Esophagus squamous epithelium (tissue), 5 donors: ENCODE measurements at regions not wholly inside any gene's neighbourhood (a gene's known extent, or its start where the extent isn't known, plus 50 kb on each side); places are given as distances from the start of the nearest gene placed in this dataset.
"Not testable (repeated sequence)": the region's sequence is repeated elsewhere in the genome, so short reads cannot be mapped to it uniquely, and the experiment has no call there.

ENCODE experiments used
- DNase-seq: peaks from one replicate; lab custom pipeline; 2025; lab: John Stamatoyannopoulos, UW
- H3K27ac ChIP-seq, 4 donors: fragments of 200-600 bp; sonication (generic); one replicate each; pipeline ENCODE4 v1.5.1; 2016 to 2019; ENCODE audit warnings: mild to moderate bottlenecking in 1 of 4
- H3K27me3 ChIP-seq, 4 donors: fragments of 200-600 bp; sonication (generic); 1 replicate in 3 of 4; 2 replicates in 1 of 4; pipeline versions ENCODE4 v1.5.1 to v1.6.0; 2017 to 2021; ENCODE audit warnings: antibody characterized with exemption in 1 of 4
- H3K36me3 ChIP-seq, 3 donors: fragments of 200-600 bp; sonication (generic); one replicate each; pipeline ENCODE4 v1.5.1; 2016 to 2019
- H3K4me1 ChIP-seq, 3 donors: fragments of 200-600 bp; sonication (generic); one replicate each; pipeline ENCODE4 v1.5.1; 2017 to 2019
- H3K4me3 ChIP-seq, 4 donors: fragments of 200-600 bp; sonication (generic); 1 replicate in 3 of 4; 2 replicates in 1 of 4; pipeline ENCODE4 v1.5.1; 2016 to 2019; ENCODE audit warnings: mild to moderate bottlenecking in 2 of 4, moderate library complexity in 1 of 4
- H3K9me3 ChIP-seq, 3 donors: fragments of 200-600 bp; sonication (generic); one replicate each; pipeline ENCODE4 v1.5.1; 2016 to 2019
- POLR2A ChIP-seq, 4 donors: fragments of 450-650 bp; IDR thresholded peaks; one replicate each; pipeline ENCODE4 v1.6.1; 2017; ENCODE audit warnings: antibody characterized with exemption in 4 of 4, mild to moderate bottlenecking in 4 of 4, moderate library complexity in 3 of 4
- WGBS, 2 donors: methylation state at CpG; one replicate each; pipeline ENCODE4 v1.1.5; 2018; 5-methylcytosine and 5-hydroxymethylcytosine counted together
- intact Hi-C: fragments of 100-400 bp; cut with DNase I; formaldehyde crosslinking; loops from one replicate; pipeline ENCODE4 v1.15.0; 2022
- TF ChIP-seq, protein P1 (sequence below), 6 experiments: fragments of 450-650 bp in 4 of 6; fragments of 200-600 bp in 2 of 6; sonication (generic) in 2 of 6; IDR thresholded peaks; one replicate each; pipeline ENCODE4 v1.5.1; 2016 to 2019; ENCODE audit warnings: antibody characterized with exemption in 6 of 6, mild to moderate bottlenecking in 4 of 6, moderate library complexity in 4 of 6
- donor health status: DM: yes; HTN: yes; CAD: no.

DNA sequence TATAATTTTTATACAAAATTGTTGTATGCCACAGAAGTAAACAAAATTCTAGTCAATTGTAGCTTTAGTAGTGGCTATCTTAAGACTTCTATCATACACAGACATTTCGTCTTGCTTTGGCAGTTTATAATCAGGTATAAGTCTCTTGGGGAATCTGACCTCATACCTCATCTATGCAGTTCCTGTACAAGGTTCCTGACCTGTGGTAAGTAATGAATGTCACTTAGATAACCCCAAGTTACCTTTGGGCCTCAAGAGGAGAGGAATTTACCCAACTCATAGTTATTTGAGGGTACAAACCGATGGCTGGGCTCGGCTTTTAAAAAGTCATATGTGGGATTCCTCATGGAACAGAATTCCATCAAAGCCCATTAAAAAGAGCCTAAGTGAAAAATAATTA is 58.8 kb upstream of the UNC93A start:
- WGBS, 2 donors = 57 to 67% methylated on average over 3 of the region's 3 CpGs
- no peak for TF ChIP-seq POLR2A (IDR thresholded peaks at IDR 0.05)
- intact Hi-C loops = no loop called here

DNA sequence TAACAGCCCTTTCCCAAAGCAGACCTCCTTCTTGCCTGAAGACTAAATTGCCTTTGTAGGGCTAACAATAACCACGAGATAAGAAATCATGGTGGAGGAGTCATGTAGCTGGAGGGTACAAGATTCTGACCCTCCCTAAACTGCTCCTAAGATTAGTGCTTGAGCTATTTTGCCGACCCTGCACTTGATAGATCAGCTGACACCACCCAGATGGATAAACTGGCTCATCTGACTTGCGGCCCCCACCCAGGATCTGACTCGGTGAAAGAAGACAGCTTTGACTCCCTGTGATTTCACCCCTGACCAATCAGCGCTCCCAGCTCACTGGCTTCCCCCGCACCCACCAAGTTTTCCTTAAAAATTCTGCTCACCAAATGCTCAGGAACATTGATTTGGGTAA is 57.6 kb upstream of the UNC93A start:
- Histone ChIP-seq H3K4me3 (no peak overlapping the region), H3K27me3 (peaks cover 0 to 35% (median 0%) of the 10 kb centered on the region in 4 donors), H3K36me3 (no peaks in the 10 kb centered on the region), H3K9me3 (no peaks in the 10 kb centered on the region), H3K4me1 (no peaks in the 10 kb centered on the region), H3K27ac (no peak overlapping the region)
- 32 to 48% methylated on average over 6 of the region's 6 CpGs for WGBS, 2 donors
- TF ChIP-seq POLR2A (IDR thresholded peaks at IDR 0.05) = no peak
- TF ChIP-seq, protein P1, sequence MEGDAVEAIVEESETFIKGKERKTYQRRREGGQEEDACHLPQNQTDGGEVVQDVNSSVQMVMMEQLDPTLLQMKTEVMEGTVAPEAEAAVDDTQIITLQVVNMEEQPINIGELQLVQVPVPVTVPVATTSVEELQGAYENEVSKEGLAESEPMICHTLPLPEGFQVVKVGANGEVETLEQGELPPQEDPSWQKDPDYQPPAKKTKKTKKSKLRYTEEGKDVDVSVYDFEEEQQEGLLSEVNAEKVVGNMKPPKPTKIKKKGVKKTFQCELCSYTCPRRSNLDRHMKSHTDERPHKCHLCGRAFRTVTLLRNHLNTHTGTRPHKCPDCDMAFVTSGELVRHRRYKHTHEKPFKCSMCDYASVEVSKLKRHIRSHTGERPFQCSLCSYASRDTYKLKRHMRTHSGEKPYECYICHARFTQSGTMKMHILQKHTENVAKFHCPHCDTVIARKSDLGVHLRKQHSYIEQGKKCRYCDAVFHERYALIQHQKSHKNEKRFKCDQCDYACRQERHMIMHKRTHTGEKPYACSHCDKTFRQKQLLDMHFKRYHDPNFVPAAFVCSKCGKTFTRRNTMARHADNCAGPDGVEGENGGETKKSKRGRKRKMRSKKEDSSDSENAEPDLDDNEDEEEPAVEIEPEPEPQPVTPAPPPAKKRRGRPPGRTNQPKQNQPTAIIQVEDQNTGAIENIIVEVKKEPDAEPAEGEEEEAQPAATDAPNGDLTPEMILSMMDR (IDR thresholded peaks at IDR 0.05) = no peak
- intact Hi-C loops = no loop called here
- DNase-seq = no peak

More for the DNA sequence above, 58.8 kb upstream of the UNC93A start:
- Histone ChIP-seq H3K27me3 (peaks cover 0 to 45% (median 0%) of the 10 kb centered on the region in 4 donors), H3K4me3 (no peak overlapping the region), H3K4me1 (no peaks in the 10 kb centered on the region), H3K27ac (no peak overlapping the region), H3K9me3 (no peaks in the 10 kb centered on the region), H3K36me3 (no peaks in the 10 kb centered on the region)
- no peak for DNase-seq

DNA sequence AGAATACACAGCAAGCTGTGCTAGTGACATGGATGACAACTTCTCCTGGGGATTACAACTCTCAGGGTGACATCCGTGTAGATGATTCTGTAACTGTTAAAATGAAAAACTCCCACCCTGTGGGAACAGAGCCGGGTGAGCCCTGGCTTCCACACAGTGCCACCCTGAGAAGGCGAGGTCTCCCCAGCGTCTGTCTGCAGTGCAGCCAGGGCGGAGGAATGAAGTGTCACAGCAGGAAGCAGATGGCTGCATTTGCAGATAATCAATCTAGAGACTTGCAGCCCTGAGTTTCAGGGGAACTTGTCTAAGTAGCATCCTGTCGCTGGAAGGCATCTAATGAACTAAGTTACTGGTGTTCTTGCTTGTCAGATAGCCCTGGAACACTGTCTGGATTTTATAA is 56.5 kb upstream of the UNC93A start:
- H3K4me3 ChIP-seq, H3K4me1 ChIP-seq, H3K36me3 ChIP-seq, DNase-seq, intact Hi-C loops, H3K27ac ChIP-seq, H3K9me3 ChIP-seq: not testable (repeated sequence)
- H3K27me3 ChIP-seq = peaks cover 0 to 32% (median 0%) of the 10 kb centered on the region in 4 donors
- 30 to 40% methylated on average over 3 of the region's 6 CpGs for WGBS, 2 donors

DNA sequence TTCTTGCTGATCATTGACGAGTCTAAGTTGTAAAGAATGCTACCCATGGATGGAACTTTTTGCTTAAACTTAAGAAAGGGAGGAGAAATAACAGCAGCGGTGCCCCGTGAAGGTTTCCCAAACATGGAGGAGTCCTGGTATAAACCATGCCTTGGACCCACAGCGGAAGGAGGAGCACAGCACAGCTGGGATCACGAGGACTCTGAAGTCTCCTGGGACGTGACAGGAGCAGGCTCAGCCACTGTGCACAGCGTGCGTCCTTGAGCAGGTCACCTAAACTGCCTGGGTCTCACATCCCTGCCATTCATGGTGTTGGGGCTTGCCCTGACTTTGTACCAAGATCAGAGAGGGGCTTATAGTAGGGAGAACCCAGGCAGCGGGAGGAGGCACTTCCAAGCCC is 56.1 kb upstream of the UNC93A start:
- TF ChIP-seq, protein P1 (IDR thresholded peaks at IDR 0.05) = no peak
- TF ChIP-seq POLR2A (IDR thresholded peaks at IDR 0.05) = no peak
- WGBS, 2 donors = 62 to 71% methylated on average over 6 to 8 of the region's 9 CpGs
- H3K4me1 ChIP-seq = no peaks in the 10 kb centered on the region

DNA sequence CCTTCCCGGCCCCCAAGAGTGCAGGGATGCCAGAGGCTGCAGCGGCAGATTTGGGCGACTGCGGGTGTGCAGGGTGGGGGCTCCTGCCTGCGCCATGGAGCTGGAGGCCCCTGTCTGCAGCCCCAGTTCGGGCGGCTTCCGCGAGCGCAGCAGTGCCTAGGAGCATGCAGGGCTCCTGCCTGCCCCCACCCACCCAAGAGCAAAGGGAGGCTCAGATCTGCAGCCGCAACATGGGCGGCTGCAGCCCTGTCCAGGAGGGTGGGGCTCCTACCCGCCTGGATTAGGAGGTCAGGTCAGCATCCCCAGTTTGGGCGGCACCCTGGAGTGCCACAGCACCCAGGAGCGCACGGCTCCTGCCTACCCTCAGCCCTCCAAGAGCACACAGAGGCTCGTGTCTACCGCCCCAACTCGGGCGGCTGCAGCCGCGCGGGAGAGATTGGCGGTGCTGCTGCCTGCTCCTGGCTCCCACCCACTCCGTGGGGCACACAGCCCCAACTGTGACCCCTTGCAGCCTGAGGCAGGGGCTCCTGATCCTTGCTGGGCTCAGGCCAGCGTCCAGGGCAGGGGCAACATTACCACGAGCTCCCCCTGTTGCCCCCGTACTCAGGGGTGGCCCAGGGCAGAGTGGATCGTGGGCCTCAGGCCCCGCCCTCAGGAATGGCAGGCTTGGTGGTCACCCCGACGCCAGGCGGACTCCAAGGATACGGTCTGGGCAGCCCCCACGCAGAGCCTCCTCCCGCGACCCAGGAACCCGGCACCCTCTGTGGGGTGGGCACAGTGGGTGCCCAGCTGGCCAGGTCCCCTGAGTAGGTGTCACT is 55.5 kb upstream of the UNC93A start:
- WGBS, 2 donors = 90% methylated on average over 14 of the region's 38 CpGs; no CpG with 5 or more reads in 1 of the 2 donors
- H3K36me3 ChIP-seq = no peaks in the 10 kb centered on the region
- no peak for DNase-seq
- peaks cover 0 to 25% (median 0%) of the 10 kb centered on the region in 4 donors for H3K27me3 ChIP-seq
- no peaks in the 10 kb centered on the region for H3K4me1 ChIP-seq
- intact Hi-C loops = no loop called here
- no peak overlapping the region for H3K27ac ChIP-seq
- H3K4me3 ChIP-seq = no peak overlapping the region
- H3K9me3 ChIP-seq = no peaks in the 10 kb centered on the region
- TF ChIP-seq, protein P1 (IDR thresholded peaks at IDR 0.05) = no peak
- TF ChIP-seq POLR2A (IDR thresholded peaks at IDR 0.05) = no peak

More for the DNA sequence above, 56.1 kb upstream of the UNC93A start:
- H3K27me3 ChIP-seq = peaks cover 0 to 29% (median 0%) of the 10 kb centered on the region in 4 donors
- intact Hi-C loops = no loop called here
- DNase-seq = no peak
- no peaks in the 10 kb centered on the region for H3K9me3 ChIP-seq
- no peak overlapping the region for H3K4me3 ChIP-seq
- H3K27ac ChIP-seq = no peak overlapping the region
- no peaks in the 10 kb centered on the region for H3K36me3 ChIP-seq

DNA sequence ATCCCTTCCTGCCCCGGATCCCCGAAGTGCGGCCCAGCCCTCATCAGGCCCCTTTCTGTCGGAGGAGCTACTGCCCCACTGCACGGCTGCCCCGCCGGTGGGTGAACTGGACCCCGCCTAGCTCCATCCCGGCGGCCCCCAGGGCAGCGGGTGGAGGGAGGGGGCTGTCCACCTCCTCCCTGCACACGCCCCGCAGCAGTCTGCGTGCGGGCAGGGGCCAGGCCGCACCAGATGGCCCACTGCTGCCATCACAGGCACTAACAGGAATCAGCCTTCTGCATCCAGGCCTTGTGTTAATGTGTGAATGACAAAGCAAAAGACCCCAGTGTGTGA is 54.9 kb upstream of the UNC93A start:
- Histone ChIP-seq H3K4me3 (no peak overlapping the region), H3K9me3 (no peaks in the 10 kb centered on the region), H3K4me1 (no peaks in the 10 kb centered on the region), H3K36me3 (no peaks in the 10 kb centered on the region), H3K27ac (no peak overlapping the region), H3K27me3 (peaks cover 0 to 30% (median 0%) of the 10 kb centered on the region in 4 donors)
- WGBS, 2 donors = 87% methylated on average over 6 of the region's 16 CpGs; no CpG with 5 or more reads in 1 of the 2 donors
- no peak for TF ChIP-seq POLR2A (IDR thresholded peaks at IDR 0.05)
- TF ChIP-seq, protein P1 (IDR thresholded peaks at IDR 0.05) = no peak
- intact Hi-C loops = no loop called here
- no peak for DNase-seq
